SU-DHL-6 (cell line): ENCODE measurements at regions not wholly inside any gene's neighbourhood (a gene's known extent, or its start where the extent isn't known, plus 50 kb on each side); places are given as distances from the start of the nearest gene placed in this dataset.

ENCODE experiments used
- H2AFZ ChIP-seq: fragments of 200-600 bp; sonication (generic); 2 replicates; pipeline ENCODE4 v1.6.1; 2014; ENCODE audit warnings: low read depth, mild to moderate bottlenecking, moderate library complexity, mixed read lengths, antibody characterized with exemption, low read length; ENCODE audit not compliant: severe bottlenecking
- H3F3A ChIP-seq: fragments of 200-600 bp; shearing (Covaris generic); 2 replicates; pipeline ENCODE4 v1.6.0; 2016; ENCODE audit warnings: antibody characterized with exemption, mild to moderate bottlenecking; ENCODE audit not compliant: insufficient read depth
- H3K27ac ChIP-seq: fragments of 200-600 bp; sonication (generic); 2 replicates; pipeline ENCODE4 v1.5.1; 2016; ENCODE audit warnings: low read depth, mild to moderate bottlenecking, low read length, moderate library complexity, mixed read lengths
- H3K27me3 ChIP-seq: fragments of 200-600 bp; sonication (generic), shearing (Covaris generic); 2 replicates; pipeline ENCODE4 v1.6.0; 2014; ENCODE audit warnings: mild to moderate bottlenecking, low read length
- H3K36me3 ChIP-seq: fragments of 200-600 bp; sonication (generic); 2 replicates; pipeline ENCODE4 v1.6.1; 2014; ENCODE audit warnings: mild to moderate bottlenecking, low read length, mixed read lengths
- H3K4me2 ChIP-seq: fragments of 300-600, 200-600 bp; shearing (Covaris generic), sonication (generic); 2 replicates; pipeline ENCODE4 v1.6.0; 2014; ENCODE audit warnings: low read length, low read depth, mild to moderate bottlenecking; ENCODE audit not compliant: poor library complexity, severe bottlenecking
- H3K4me3 ChIP-seq: fragments of 200-600 bp; sonication (generic); 2 replicates; pipeline ENCODE4 v1.5.1; 2014; ENCODE audit warnings: antibody characterized with exemption, low read length, mild to moderate bottlenecking, mixed read lengths; ENCODE audit not compliant: insufficient read depth, poor library complexity, severe bottlenecking
- H3K79me2 ChIP-seq: fragments of 200-600 bp; sonication (generic); 2 replicates; pipeline ENCODE4 v1.6.1; 2014; ENCODE audit warnings: mild to moderate bottlenecking, low read length, moderate library complexity; ENCODE audit not compliant: insufficient read depth
- H3K9ac ChIP-seq: fragments of 200-600 bp; sonication (generic); 2 replicates; pipeline ENCODE4 v1.7.0; 2014; ENCODE audit warnings: mild to moderate bottlenecking, low read length
- H3K9me2 ChIP-seq: fragments of 200-600 bp; sonication (generic); replicated peaks from 2 replicates; pipeline ENCODE4 v1.6.1; 2014; ENCODE audit warnings: low read length; ENCODE audit not compliant: insufficient read depth
- H3K9me3 ChIP-seq: fragments of 200-600 bp; sonication (generic); 2 replicates; pipeline ENCODE4 v1.6.1; 2014; ENCODE audit warnings: low read length, mixed read lengths; ENCODE audit not compliant: insufficient read depth
- H4K20me1 ChIP-seq: fragments of 200-600 bp; sonication (generic); 2 replicates; pipeline ENCODE4 v1.6.1; 2014; ENCODE audit warnings: low read depth, mild to moderate bottlenecking, antibody characterized with exemption, low read length, moderate library complexity, mixed read lengths
- CTCF ChIP-seq: fragments of 200-600 bp; sonication (generic); IDR thresholded peaks from one replicate; pipeline ENCODE4 v1.5.1; 2017; ENCODE audit warnings: antibody characterized with exemption, mild to moderate bottlenecking, low read length, moderate library complexity; ENCODE audit not compliant: insufficient read depth, poor library complexity, severe bottlenecking
- EZH2phosphoT487 ChIP-seq: fragments of 200-600 bp; sonication (generic), shearing (Covaris generic); conservative IDR thresholded peaks from 2 replicates; pipeline ENCODE4 v1.6.1; 2018; ENCODE audit warnings: mild to moderate bottlenecking, antibody characterized with exemption, low read length, moderate library complexity, mixed read lengths

- no peaks in the 10 kb centered on the region for H3K9me2 ChIP-seq
- no peaks in the 10 kb centered on the region for H4K20me1 ChIP-seq
- H3K79me2 ChIP-seq, result no peaks in the 10 kb centered on the region
- H3K36me3 ChIP-seq, result no peaks in the 10 kb centered on the region
- no peaks in the 10 kb centered on the region for H3F3A ChIP-seq
- no peak overlapping the region for H3K27ac ChIP-seq
- no peak overlapping the region for H2AFZ ChIP-seq
- H3K9me3 ChIP-seq, result no peaks in the 10 kb centered on the region
- TF ChIP-seq EZH2phosphoT487, result no peak
- no peak for TF ChIP-seq CTCF
- no peak overlapping the region for H3K9ac ChIP-seq
- no peaks in the 10 kb centered on the region for H3K27me3 ChIP-seq
- no peak overlapping the region for H3K4me2 ChIP-seq
- no peak overlapping the region for H3K4me3 ChIP-seq
Observed at GRCh38 chr22:22714600-22715335, 70.4 kb downstream of the GGTLC2 start.

DNA sequence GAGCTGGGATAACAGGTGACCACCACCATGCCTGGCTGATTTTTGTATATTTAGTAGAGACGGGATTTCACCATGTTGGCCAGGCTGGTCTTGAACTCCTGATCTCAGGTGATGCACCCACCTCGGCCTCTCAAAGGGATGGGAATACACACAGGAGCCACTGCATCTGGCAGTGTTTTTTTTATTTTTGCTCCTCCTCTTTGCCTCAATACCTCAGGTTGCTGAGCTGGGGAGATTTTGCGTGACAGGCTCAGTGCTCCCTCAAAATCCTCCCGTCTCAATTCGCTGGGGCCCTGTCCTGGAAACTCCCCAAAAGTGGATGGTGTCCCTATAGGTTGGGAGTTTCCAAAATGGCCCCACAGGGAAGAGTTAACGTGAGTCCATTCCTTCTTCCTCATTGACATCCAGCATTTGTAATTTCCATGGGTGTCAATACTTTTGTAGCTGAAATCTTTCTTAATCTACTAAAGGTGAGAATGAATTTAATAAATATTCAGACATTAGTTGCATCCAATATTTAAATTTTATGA is 71.8 kb downstream of the GGTLC2 start:
- Histone ChIP-seq H3K9ac (no peak overlapping the region), H3K9me3 (no peaks in the 10 kb centered on the region), H3K4me3 (no peak overlapping the region), H3K79me2 (no peaks in the 10 kb centered on the region), H3K9me2 (no peaks in the 10 kb centered on the region), H3K4me2 (no peak overlapping the region), H3K36me3 (no peaks in the 10 kb centered on the region), H3F3A (peaks cover 3% of the 10 kb centered on the region; the same call in 1 of the 2 replicates), H4K20me1 (no peaks in the 10 kb centered on the region), H2AFZ (no peak overlapping the region), H3K27me3 (no peaks in the 10 kb centered on the region), H3K27ac (no peak overlapping the region)
- TF ChIP-seq EZH2phosphoT487 (no peak), CTCF (no peak)

- no peak overlapping the region for H3K4me3 ChIP-seq
- H3K9me3 ChIP-seq, result no peaks in the 10 kb centered on the region
- no peaks in the 10 kb centered on the region for H3K27me3 ChIP-seq
- H4K20me1 ChIP-seq, result no peaks in the 10 kb centered on the region
- no peak overlapping the region for H3K9ac ChIP-seq
- no peaks in the 10 kb centered on the region for H3K9me2 ChIP-seq
- TF ChIP-seq EZH2phosphoT487 (no peak), CTCF (no peak)
- no peak overlapping the region for H3K4me2 ChIP-seq
- H3K36me3 ChIP-seq, result no peaks in the 10 kb centered on the region
- H2AFZ ChIP-seq, result no peak overlapping the region
- H3F3A ChIP-seq, result peaks cover 3% of the 10 kb centered on the region; the same call in 1 of the 2 replicates
- no peaks in the 10 kb centered on the region for H3K79me2 ChIP-seq
- H3K27ac ChIP-seq, result no peak overlapping the region
Observed at GRCh38 chr22:22717664-22718063, 73.2 kb downstream of the GGTLC2 start.
